PC-9 (cell line): ENCODE measurements at regions not wholly inside any gene's neighbourhood (a gene's known extent, or its start where the extent isn't known, plus 50 kb on each side); places are given as distances from the start of the nearest gene placed in this dataset.

Source experiments
- CTCF ChIP-seq: fragments of 200-600 bp; sonication (generic); conservative IDR thresholded peaks from 2 replicates; pipeline ENCODE4 v1.6.1; 2017; ENCODE audit warnings: mixed run types, antibody characterized with exemption, mild to moderate bottlenecking, moderate library complexity
- EZH2 ChIP-seq: fragments of 200-600 bp; sonication (generic); IDR thresholded peaks from 2 replicates; pipeline ENCODE4 v1.8.0; 2017; ENCODE audit warnings: antibody characterized with exemption, low read depth

- TF ChIP-seq CTCF (no peak), EZH2 (no peak)
Observed at GRCh38 chr7:41130561-41131236, 572.2 kb downstream of the INHBA start.
